ENCODE measurements at regions not wholly inside any gene's neighbourhood (a gene's known extent, or its start where the extent isn't known, plus 50 kb on each side); places are given as distances from the start of the nearest gene placed in this dataset.

GRCh38 chr12:107254258-107254856 is 161.0 kb upstream of the CRY1 start:
- DNase-seq (ENCODE audit: insufficient read length, low spot score, missing footprints): no peak
- H3K36me3 ChIP-seq (ENCODE audit: insufficient read depth, low read length): no peaks in the 10 kb centered on the region
- H3K27me3 ChIP-seq (ENCODE audit: insufficient read depth, low read length): no peaks in the 10 kb centered on the region
- no peaks in the 10 kb centered on the region for H3K9me3 ChIP-seq (ENCODE audit: low read depth, low read length)
- H4K20me1 ChIP-seq (ENCODE audit: insufficient read depth, low read length): no peaks in the 10 kb centered on the region
- H3K4me3 ChIP-seq (ENCODE audit: insufficient read depth, low read length): no peak overlapping the region
- H3K4me1 ChIP-seq (ENCODE audit: insufficient read depth, low read length): no peaks in the 10 kb centered on the region
- no peaks in the 10 kb centered on the region for H3K79me2 ChIP-seq (ENCODE audit: insufficient read depth, low read length)
- no peak for TF ChIP-seq CTCF (IDR thresholded peaks at IDR 0.05; ENCODE audit: extremely low read depth, low read depth, low read length)
- no peak overlapping the region for H3K27ac ChIP-seq (ENCODE audit: low read depth, low read length)
- no peak overlapping the region for H2AFZ ChIP-seq (ENCODE audit: low read length)
- no peak overlapping the region for H3K4me2 ChIP-seq (ENCODE audit: insufficient read depth, low read length)

GRCh38 chr12:107258780-107259179 is 165.4 kb upstream of the CRY1 start:
- DNase-seq (ENCODE audit: insufficient read length, low spot score, missing footprints): no peak
- Histone ChIP-seq H3K4me3 (ENCODE audit: insufficient read depth, low read length) (no peak overlapping the region), H3K79me2 (ENCODE audit: insufficient read depth, low read length) (no peaks in the 10 kb centered on the region), H2AFZ (ENCODE audit: low read length) (no peak overlapping the region), H3K4me2 (ENCODE audit: insufficient read depth, low read length) (no peak overlapping the region), H4K20me1 (ENCODE audit: insufficient read depth, low read length) (no peaks in the 10 kb centered on the region), H3K36me3 (ENCODE audit: insufficient read depth, low read length) (no peaks in the 10 kb centered on the region), H3K9me3 (ENCODE audit: low read depth, low read length) (no peaks in the 10 kb centered on the region), H3K4me1 (ENCODE audit: insufficient read depth, low read length) (no peaks in the 10 kb centered on the region), H3K27me3 (ENCODE audit: insufficient read depth, low read length) (peaks cover 4% of the 10 kb centered on the region), H3K27ac (ENCODE audit: low read depth, low read length) (no peak overlapping the region)
- TF ChIP-seq CTCF (IDR thresholded peaks at IDR 0.05; ENCODE audit: extremely low read depth, low read depth, low read length): no peak

GRCh38 chr12:107263980-107264379 is 170.6 kb upstream of the CRY1 start:
- Histone ChIP-seq H3K4me1 (ENCODE audit: insufficient read depth, low read length) (no peaks in the 10 kb centered on the region), H3K79me2 (ENCODE audit: insufficient read depth, low read length) (no peaks in the 10 kb centered on the region), H3K27me3 (ENCODE audit: insufficient read depth, low read length) (peaks cover 4% of the 10 kb centered on the region), H3K36me3 (ENCODE audit: insufficient read depth, low read length) (no peaks in the 10 kb centered on the region), H3K4me3 (ENCODE audit: insufficient read depth, low read length) (no peak overlapping the region), H3K27ac (ENCODE audit: low read depth, low read length) (no peak overlapping the region), H3K4me2 (ENCODE audit: insufficient read depth, low read length) (no peak overlapping the region), H4K20me1 (ENCODE audit: insufficient read depth, low read length) (no peaks in the 10 kb centered on the region), H2AFZ (ENCODE audit: low read length) (no peak overlapping the region), H3K9me3 (ENCODE audit: low read depth, low read length) (no peaks in the 10 kb centered on the region)
- DNase-seq (ENCODE audit: insufficient read length, low spot score, missing footprints): no peak
- no peak for TF ChIP-seq CTCF (IDR thresholded peaks at IDR 0.05; ENCODE audit: extremely low read depth, low read depth, low read length)

GRCh38 chr12:107264667-107265066 is 171.3 kb upstream of the CRY1 start:
- no peak for DNase-seq (ENCODE audit: insufficient read length, low spot score, missing footprints)
- Histone ChIP-seq H3K79me2 (ENCODE audit: insufficient read depth, low read length) (no peaks in the 10 kb centered on the region), H4K20me1 (ENCODE audit: insufficient read depth, low read length) (no peaks in the 10 kb centered on the region), H3K36me3 (ENCODE audit: insufficient read depth, low read length) (no peaks in the 10 kb centered on the region), H3K27me3 (ENCODE audit: insufficient read depth, low read length) (peaks cover 4% of the 10 kb centered on the region), H3K4me1 (ENCODE audit: insufficient read depth, low read length) (no peaks in the 10 kb centered on the region), H3K4me3 (ENCODE audit: insufficient read depth, low read length) (no peak overlapping the region), H3K27ac (ENCODE audit: low read depth, low read length) (no peak overlapping the region), H2AFZ (ENCODE audit: low read length) (no peak overlapping the region), H3K9me3 (ENCODE audit: low read depth, low read length) (no peaks in the 10 kb centered on the region), H3K4me2 (ENCODE audit: insufficient read depth, low read length) (no peak overlapping the region)
- TF ChIP-seq CTCF (IDR thresholded peaks at IDR 0.05; ENCODE audit: extremely low read depth, low read depth, low read length): no peak
